Stimulated activated CD4-positive, alpha-beta T cell treated with anti-CD3 and anti-CD28 coated beads, Interleukin-15, amount 100 ng/mL, for 24 hours (primary cell): ENCODE measurements at regions not wholly inside any gene's neighbourhood (a gene's known extent, or its start where the extent isn't known, plus 50 kb on each side); places are given as distances from the start of the nearest gene placed in this dataset.
A peak's percentile ranks its signal among the peaks of the same experiment; 100 is the strongest.
"Not testable (repeated sequence)": the region's sequence is repeated elsewhere in the genome, so short reads cannot be mapped to it uniquely, and the experiment has no call there.

ENCODE experiments used
- DNase-seq: peaks from one replicate; pipeline ENCODE4 v3.0.0-alpha.2; 2020

- no peak for DNase-seq
These were observed 129.7 kb upstream of the RUNX1 start for GRCh38 chr21:35178827-35179226.

DNA sequence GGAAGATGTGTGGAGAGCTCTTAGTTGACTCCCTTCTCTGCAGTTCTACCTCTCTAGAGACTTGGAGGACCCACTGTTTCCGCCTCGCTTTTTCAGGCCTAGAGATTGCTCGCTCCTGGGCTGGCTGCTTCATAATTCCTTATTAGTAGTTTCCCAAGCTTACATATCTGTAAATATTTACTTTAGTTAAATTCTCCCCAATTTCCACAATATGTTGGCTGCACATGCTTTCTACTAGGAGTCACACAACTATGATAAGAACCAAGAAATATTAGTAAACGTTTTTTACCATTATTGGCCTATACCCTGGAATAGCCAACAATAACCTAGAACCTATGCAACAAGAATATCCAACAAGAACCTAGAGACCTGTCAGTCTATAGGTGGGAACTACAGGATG, 129.0 kb upstream of the RUNX1 start:
- DNase-seq = no peak

- DNase-seq = peak; percentile 13
These were observed 123.1 kb upstream of the RUNX1 start for GRCh38 chr21:35172231-35172630.

- no peak for DNase-seq
These were observed 122.3 kb upstream of the RUNX1 start for GRCh38 chr21:35171385-35171784.

DNA sequence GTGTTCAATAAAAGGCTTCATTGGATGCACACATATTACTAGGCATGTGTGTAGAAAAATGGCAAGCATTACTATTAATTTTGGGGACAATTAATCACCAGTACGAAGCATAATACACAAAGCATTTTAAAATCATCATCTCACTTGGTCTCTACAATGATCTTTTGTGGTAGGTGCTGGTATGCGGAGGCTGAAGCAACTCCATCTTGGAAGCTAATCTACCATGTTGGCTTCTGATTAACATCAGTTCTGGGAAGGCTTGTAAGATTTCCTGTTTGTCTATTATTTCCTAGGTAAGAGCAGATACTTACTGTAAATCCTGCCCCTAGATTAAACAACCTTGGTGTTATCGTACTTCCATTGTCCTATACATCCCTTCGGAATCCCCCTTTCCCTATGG, 121.7 kb upstream of the RUNX1 start:
- no peak for DNase-seq

GRCh38 chr21:35170244-35170643, 121.1 kb upstream of the RUNX1 start:
- no peak for DNase-seq

GRCh38 chr21:35169574-35169973, 120.5 kb upstream of the RUNX1 start:
- DNase-seq = no peak

GRCh38 chr21:35168735-35169134, 119.6 kb upstream of the RUNX1 start:
- DNase-seq = no peak

DNA sequence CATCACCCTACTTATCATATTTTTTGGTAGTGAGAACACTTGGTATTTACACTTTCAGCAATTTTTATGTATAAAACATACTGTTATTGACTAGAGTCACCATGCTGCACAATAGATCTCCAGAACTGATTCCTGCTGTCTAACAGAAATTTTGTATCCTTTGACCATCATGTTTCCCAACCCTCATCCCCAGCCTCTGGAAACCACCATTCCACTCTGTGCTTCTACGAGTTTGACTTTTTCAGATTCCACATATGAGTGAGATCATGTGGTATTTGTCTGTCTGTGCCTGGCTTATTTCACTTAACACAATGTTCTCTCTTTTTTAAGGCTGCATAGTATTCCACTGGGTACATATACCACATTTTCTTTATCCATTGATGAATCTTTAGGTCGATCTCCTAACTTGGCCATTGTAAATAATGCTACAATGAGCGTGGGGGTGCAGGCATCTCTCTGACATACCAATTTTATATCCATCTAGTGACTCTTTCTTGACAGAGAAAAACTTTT, 115.9 kb upstream of the RUNX1 start:
- DNase-seq = no peak

DNA sequence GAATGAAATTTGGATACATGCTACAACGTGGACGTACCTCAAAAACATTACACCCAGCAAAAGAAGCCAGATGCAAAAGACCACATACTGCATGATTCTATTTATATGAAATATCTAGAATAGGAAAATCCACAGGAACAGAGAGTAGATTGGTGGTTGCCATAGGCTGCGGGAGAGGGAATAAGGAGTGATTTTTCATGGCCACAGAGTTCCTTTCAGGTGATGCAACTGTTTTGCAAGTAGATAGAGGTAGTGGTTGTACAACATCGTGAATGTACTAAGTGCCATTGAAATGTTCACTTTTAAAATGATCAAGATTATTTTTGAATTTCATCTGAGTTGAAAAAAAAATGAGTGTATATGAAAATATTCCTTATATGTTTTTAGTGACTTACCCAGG, 115.3 kb upstream of the RUNX1 start:
- no peak for DNase-seq

GRCh38 chr21:35163411-35163810, 114.3 kb upstream of the RUNX1 start:
- DNase-seq = no peak

- DNase-seq = no peak
These were observed 113.7 kb upstream of the RUNX1 start for GRCh38 chr21:35162831-35163230.

DNA sequence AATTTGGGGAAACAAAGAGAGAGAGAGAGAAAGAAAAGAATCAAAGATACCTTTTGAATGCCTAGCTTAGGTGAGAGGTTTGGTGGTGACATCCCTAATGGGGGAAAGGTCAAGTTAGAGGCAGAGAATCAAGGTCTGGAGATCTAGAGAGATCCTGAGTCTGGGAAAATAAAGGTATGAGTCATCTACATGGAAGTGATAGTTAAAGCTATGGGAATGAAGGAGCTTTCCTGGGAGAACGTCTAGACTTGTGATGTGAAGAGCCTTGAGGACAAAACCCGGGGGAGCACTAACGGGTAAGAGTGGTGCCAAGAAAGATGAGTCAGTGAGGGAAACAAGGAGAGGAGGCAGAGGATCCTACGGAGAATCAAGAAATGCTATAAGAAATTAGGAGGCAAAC, 110.8 kb upstream of the RUNX1 start:
- no peak for DNase-seq

GRCh38 chr21:35157374-35157773, 108.3 kb upstream of the RUNX1 start:
- not testable (repeated sequence) for DNase-seq

- DNase-seq = no peak
These were observed 107.5 kb upstream of the RUNX1 start for GRCh38 chr21:35156293-35157278.

- no peak for DNase-seq
These were observed 105.7 kb upstream of the RUNX1 start for GRCh38 chr21:35154788-35155187.

- no peak for DNase-seq
These were observed 104.6 kb upstream of the RUNX1 start for GRCh38 chr21:35153671-35154070.

DNA sequence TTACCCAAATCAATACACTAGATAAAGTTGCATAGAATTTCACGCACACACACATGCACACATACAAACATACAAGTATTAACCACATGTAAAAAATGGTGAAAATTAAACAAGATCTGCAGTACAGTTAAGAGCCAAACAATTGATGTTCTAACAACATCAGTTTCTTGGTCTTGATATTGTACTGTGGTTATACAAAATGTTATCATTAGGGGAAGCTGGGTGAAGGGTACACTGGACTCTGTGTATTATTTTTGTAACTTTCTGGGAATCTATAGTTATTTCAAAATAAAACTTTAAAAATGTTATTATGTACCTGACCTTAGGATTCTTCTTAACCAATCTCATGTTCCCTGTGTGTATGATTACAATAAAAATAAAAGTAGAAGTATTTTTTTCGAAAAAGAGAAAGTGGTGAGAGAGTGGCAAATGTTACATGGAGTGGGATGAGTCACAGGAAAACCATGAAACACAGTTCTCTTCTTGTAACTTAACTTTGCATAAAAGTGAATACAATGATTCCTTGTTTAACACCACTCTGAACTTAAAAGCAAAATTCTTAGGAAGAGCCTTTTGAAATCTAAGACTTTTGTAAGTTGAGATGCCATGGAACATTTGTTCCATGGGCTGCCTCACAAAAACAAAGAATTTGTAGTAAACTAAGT, 101.6 kb upstream of the RUNX1 start:
- DNase-seq = no peak

- DNase-seq = no peak
These were observed 100.6 kb upstream of the RUNX1 start for GRCh38 chr21:35149698-35150097.

DNA sequence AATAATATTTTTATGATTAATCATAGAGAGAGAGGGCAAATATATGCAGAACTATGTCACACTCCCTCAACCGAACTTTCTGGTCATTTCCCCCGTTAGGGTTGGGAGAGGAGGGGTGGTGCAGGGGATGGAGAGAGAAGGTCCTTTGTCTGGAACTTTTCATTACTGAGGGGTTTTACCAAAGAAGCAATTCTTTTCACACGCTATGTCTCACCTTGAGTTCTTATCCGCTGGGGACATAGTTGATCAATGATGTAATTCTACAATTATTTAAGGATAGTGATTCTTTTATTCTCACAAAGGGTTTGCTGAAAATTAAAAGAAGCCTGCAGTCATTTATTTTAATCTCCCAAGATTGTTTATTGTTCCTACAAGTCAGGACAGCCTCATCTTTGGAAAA, 98.3 kb upstream of the RUNX1 start:
- no peak for DNase-seq

DNA sequence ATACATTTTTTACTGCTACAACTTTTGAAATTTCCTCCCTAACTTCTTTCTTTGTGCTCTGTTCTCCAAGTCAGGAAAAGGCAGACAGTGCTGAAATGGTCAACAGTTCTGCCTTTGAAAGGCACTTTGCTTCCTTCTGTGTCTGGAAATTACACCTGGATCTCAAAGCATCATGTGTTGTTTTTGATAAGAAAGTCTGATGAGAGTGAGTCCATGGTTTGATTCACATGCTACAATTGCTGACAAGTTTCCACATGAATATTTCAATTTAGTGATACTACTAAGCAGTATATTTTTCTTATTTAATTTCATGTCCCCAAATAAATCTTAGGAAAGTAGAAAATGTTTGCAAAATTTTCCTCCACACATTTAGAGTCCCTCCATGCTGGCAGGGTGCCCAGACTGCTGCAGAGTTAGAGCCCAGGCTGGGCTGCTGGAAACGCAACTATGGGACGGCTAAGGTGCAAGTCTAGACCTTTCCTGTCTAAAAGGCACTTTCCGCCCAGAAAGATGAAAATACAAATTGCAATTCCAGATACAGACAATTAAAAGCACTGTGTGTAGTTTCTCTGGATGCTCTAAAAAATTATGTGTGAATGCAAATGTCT, 96.6 kb upstream of the RUNX1 start:
- no peak for DNase-seq

DNA sequence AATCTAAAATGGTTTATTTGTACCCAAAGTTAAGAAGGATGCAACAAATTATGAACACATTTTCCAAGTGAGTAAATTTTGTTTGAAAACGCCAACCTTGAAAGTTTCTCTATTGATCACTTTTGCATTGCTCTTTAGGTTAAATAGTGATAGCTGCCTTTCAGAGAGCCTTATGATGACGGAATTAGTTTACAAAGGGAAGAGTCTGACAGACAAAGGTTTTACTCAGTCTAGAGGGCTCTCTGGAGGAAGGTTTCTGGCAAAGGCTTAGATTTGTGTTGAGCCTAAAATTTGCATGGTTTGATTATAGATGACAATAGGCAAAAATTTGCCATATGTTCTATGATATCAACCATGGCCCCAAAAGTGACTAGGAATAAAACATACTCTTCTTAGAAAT, 95.9 kb upstream of the RUNX1 start:
- no peak for DNase-seq

DNA sequence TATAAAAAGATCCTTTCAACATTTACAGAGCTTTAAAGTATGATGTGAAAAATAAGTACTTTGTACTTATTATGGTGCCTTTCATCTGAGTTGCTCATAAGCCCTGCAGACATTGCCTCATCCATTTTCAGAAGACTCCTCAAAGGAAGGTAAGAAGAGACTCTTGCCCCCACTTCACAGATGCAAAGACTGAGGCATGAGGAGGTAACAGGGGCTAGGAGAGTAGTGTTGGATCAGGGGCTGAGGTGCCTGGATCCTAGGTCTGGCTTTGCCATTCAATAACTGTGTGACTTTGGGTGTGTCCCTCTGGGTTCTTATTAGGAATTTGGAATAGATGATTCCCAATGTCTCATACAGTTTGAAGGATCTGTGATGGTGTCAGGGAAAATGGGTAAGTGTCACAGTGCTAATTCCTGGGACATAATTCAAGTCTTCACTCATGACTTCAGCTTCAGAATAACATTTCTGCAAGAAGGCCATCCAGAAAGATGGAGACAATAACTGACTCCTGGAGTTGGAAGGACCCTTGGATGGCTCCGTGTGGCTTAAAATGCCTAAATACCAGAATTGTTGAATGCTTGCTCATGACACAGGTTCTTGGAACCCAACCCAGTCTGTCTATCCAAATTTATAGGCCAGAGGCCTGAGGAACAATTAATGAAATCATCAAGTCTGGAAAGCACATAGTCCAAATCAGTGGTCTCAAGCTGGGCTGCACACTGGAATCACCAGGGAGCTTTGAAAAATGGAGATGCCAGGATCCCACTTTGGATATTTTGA, 93.1 kb upstream of the RUNX1 start:
- DNase-seq = no peak
